HEK293 (cell line): ENCODE measurements at regions not wholly inside any gene's neighbourhood (a gene's known extent, or its start where the extent isn't known, plus 50 kb on each side); places are given as distances from the start of the nearest gene placed in this dataset.

Experiments
- BCL11B ChIP-seq: fragments of 450-650 bp; formaldehyde crosslinking; IDR thresholded peaks from 2 replicates; pipeline ENCODE4 v1.5.1; 2016; ENCODE audit warnings: low read depth, missing biosample characterization, missing genetic modification characterization
- GLIS2 ChIP-seq: fragments of 450-650 bp; formaldehyde crosslinking; IDR thresholded peaks from 2 replicates; pipeline ENCODE4 v1.5.1; 2016; ENCODE audit warnings: missing biosample characterization, missing genetic modification characterization
- SCRT1 ChIP-seq: fragments of 450-650 bp; formaldehyde crosslinking; IDR thresholded peaks from 2 replicates; pipeline ENCODE4 v1.5.1; 2016; ENCODE audit warnings: missing biosample characterization, missing genetic modification characterization, borderline replicate concordance
- SCRT2 ChIP-seq: fragments of 450-650 bp; formaldehyde crosslinking; IDR thresholded peaks from 2 replicates; pipeline ENCODE4 v1.5.1; 2016; ENCODE audit warnings: missing biosample characterization, missing genetic modification characterization
- TRIM28 ChIP-seq: IDR thresholded peaks from 2 replicates; pipeline ENCODE4 v1.6.1; 2011; ENCODE audit warnings: low read length, control low read depth, borderline replicate concordance
- ZBTB1 ChIP-seq: fragments of 450-650 bp; formaldehyde crosslinking; IDR thresholded peaks from 2 replicates; pipeline ENCODE4 v1.5.1; 2016; ENCODE audit warnings: missing biosample characterization, missing genetic modification characterization
- ZBTB10 ChIP-seq: fragments of 450-650 bp; formaldehyde crosslinking; IDR thresholded peaks from 2 replicates; pipeline ENCODE4 v1.5.1; 2016; ENCODE audit warnings: missing biosample characterization, missing genetic modification characterization
- ZIC2 ChIP-seq: fragments of 450-650 bp; formaldehyde crosslinking; IDR thresholded peaks from 2 replicates; pipeline ENCODE4 v1.5.1; 2016; ENCODE audit warnings: missing biosample characterization, missing genetic modification characterization
- ZNF146 ChIP-seq: fragments of 450-650 bp; formaldehyde crosslinking; IDR thresholded peaks from 2 replicates; pipeline ENCODE4 v1.5.1; 2016; ENCODE audit warnings: missing biosample characterization, missing genetic modification characterization
- ZNF174 ChIP-seq: fragments of 450-650 bp; formaldehyde crosslinking; IDR thresholded peaks from 2 replicates; pipeline ENCODE4 v1.5.0; 2017; ENCODE audit warnings: missing biosample characterization, mild to moderate bottlenecking, missing genetic modification characterization
- ZNF175 ChIP-seq: fragments of 450-650 bp; formaldehyde crosslinking; IDR thresholded peaks from 2 replicates; pipeline ENCODE4 v1.5.1; 2016; ENCODE audit warnings: missing biosample characterization, missing genetic modification characterization
- ZNF19 ChIP-seq: fragments of 450-650 bp; formaldehyde crosslinking; IDR thresholded peaks from 2 replicates; pipeline ENCODE4; 2016; ENCODE audit warnings: missing biosample characterization, missing genetic modification characterization, low read depth
- ZNF214 ChIP-seq: fragments of 450-650 bp; formaldehyde crosslinking; IDR thresholded peaks from 2 replicates; pipeline ENCODE4 v1.5.1; 2017; ENCODE audit warnings: missing biosample characterization, mild to moderate bottlenecking, missing genetic modification characterization, borderline replicate concordance
- ZNF239 ChIP-seq: fragments of 450-650 bp; formaldehyde crosslinking; IDR thresholded peaks from 2 replicates; pipeline ENCODE4 v1.5.1; 2016; ENCODE audit warnings: missing biosample characterization, missing genetic modification characterization
- ZNF366 ChIP-seq: fragments of 450-650 bp; formaldehyde crosslinking; conservative IDR thresholded peaks from 2 replicates; pipeline ENCODE4 v1.5.1; 2016; ENCODE audit warnings: missing biosample characterization, missing genetic modification characterization
- ZNF473 ChIP-seq: fragments of 450-650 bp; formaldehyde crosslinking; IDR thresholded peaks from 2 replicates; pipeline ENCODE4 v1.5.1; 2017; ENCODE audit warnings: missing biosample characterization, missing genetic modification characterization
- ZNF521 ChIP-seq: fragments of 450-650 bp; formaldehyde crosslinking; IDR thresholded peaks from 2 replicates; pipeline ENCODE4 v1.5.1; 2017; ENCODE audit warnings: missing biosample characterization, mild to moderate bottlenecking, missing genetic modification characterization
- ZNF549 ChIP-seq: fragments of 450-650 bp; IDR thresholded peaks from 2 replicates; pipeline ENCODE4 v1.5.1; 2018; ENCODE audit warnings: missing biosample characterization, missing genetic modification characterization, mild to moderate bottlenecking, inconsistent platforms, moderate library complexity
- ZNF555 ChIP-seq: fragments of 450-650 bp; formaldehyde crosslinking; conservative IDR thresholded peaks from 2 replicates; pipeline ENCODE4 v1.5.1; 2017; ENCODE audit warnings: missing biosample characterization, mild to moderate bottlenecking, missing genetic modification characterization, inconsistent platforms
- ZNF707 ChIP-seq: fragments of 450-650 bp; formaldehyde crosslinking; IDR thresholded peaks from 2 replicates; pipeline ENCODE4 v1.5.1; 2016; ENCODE audit warnings: missing biosample characterization, missing genetic modification characterization
- ZNF76 ChIP-seq: fragments of 450-650 bp; formaldehyde crosslinking; IDR thresholded peaks from 2 replicates; pipeline ENCODE4; 2016; ENCODE audit warnings: low read depth, missing biosample characterization, missing genetic modification characterization, borderline replicate concordance
- ZNF837 ChIP-seq: fragments of 450-650 bp; formaldehyde crosslinking; IDR thresholded peaks from 2 replicates; pipeline ENCODE4 v1.5.1; 2016; ENCODE audit warnings: missing biosample characterization, missing genetic modification characterization
- ZNF843 ChIP-seq: fragments of 450-650 bp; formaldehyde crosslinking; IDR thresholded peaks from 2 replicates; pipeline ENCODE4 v1.5.1; 2016; ENCODE audit warnings: missing biosample characterization, missing genetic modification characterization
- TF ChIP-seq, protein P1 (sequence below): fragments of 450-650 bp; formaldehyde crosslinking; IDR thresholded peaks from 2 replicates; pipeline ENCODE4 v1.5.1; 2016; ENCODE audit warnings: missing biosample characterization, missing genetic modification characterization
- TF ChIP-seq, protein P2 (sequence below): fragments of 450-650 bp; formaldehyde crosslinking; IDR thresholded peaks from 2 replicates; pipeline ENCODE4 v1.5.1; 2017; ENCODE audit warnings: missing biosample characterization, missing genetic modification characterization
- TF ChIP-seq, protein P3 (sequence below): fragments of 450-650 bp; formaldehyde crosslinking; IDR thresholded peaks from 2 replicates; pipeline ENCODE4 v1.5.1; 2016; ENCODE audit warnings: missing biosample characterization, missing genetic modification characterization
- TF ChIP-seq, protein P4 (sequence below): fragments of 450-650 bp; formaldehyde crosslinking; IDR thresholded peaks from 2 replicates; pipeline ENCODE4 v1.5.1; 2016; ENCODE audit warnings: missing biosample characterization, missing genetic modification characterization
- TF ChIP-seq, protein P5 (sequence below): IDR thresholded peaks from 2 replicates; pipeline ENCODE4 v1.6.1; 2011; ENCODE audit warnings: mild to moderate bottlenecking, low read depth, low read length, borderline replicate concordance

GRCh38 chr12:14257734-14258574 lies 107.5 kb upstream of the ATF7IP start (continued):
- TF ChIP-seq, protein P1, sequence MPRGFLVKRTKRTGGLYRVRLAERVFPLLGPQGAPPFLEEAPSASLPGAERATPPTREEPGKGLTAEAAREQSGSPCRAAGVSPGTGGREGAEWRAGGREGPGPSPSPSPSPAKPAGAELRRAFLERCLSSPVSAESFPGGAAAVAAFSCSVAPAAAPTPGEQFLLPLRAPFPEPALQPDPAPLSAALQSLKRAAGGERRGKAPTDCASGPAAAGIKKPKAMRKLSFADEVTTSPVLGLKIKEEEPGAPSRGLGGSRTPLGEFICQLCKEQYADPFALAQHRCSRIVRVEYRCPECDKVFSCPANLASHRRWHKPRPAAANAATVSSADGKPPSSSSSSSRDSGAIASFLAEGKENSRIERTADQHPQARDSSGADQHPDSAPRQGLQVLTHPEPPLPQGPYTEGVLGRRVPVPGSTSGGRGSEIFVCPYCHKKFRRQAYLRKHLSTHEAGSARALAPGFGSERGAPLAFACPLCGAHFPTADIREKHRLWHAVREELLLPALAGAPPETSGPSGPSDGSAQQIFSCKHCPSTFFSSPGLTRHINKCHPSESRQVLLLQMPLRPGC: peak; percentile 83
- TF ChIP-seq, protein P2, sequence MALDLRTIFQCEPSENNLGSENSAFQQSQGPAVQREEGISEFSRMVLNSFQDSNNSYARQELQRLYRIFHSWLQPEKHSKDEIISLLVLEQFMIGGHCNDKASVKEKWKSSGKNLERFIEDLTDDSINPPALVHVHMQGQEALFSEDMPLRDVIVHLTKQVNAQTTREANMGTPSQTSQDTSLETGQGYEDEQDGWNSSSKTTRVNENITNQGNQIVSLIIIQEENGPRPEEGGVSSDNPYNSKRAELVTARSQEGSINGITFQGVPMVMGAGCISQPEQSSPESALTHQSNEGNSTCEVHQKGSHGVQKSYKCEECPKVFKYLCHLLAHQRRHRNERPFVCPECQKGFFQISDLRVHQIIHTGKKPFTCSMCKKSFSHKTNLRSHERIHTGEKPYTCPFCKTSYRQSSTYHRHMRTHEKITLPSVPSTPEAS (tag by site-specific recombination): peak; percentile 93
- TF ChIP-seq ZNF366 (tag by site-specific recombination): peak; percentile 80
- TF ChIP-seq ZNF239: no peak
- TF ChIP-seq ZBTB1 (tag by site-specific recombination): no peak
- peak; percentile 83 for TF ChIP-seq SCRT2 (tag by site-specific recombination)
- TF ChIP-seq ZNF146 (tag by site-specific recombination): 0 out of 2 replicates have a peak, but pooled peaks have one; percentile 45
- TF ChIP-seq SCRT1: peak; percentile 23; the same call in 1 of the 2 replicates
- peak; percentile 69 for TF ChIP-seq GLIS2 (tag by site-specific recombination)
- TF ChIP-seq, protein P3, sequence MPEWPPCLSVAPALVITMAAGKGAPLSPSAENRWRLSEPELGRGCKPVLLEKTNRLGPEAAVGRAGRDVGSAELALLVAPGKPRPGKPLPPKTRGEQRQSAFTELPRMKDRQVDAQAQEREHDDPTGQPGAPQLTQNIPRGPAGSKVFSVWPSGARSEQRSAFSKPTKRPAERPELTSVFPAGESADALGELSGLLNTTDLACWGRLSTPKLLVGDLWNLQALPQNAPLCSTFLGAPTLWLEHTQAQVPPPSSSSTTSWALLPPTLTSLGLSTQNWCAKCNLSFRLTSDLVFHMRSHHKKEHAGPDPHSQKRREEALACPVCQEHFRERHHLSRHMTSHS (tag by site-specific recombination): no peak
- TF ChIP-seq ZNF549 (tag by site-specific recombination): no peak; the same call in 1 of the 2 replicates
- TF ChIP-seq, protein P4, sequence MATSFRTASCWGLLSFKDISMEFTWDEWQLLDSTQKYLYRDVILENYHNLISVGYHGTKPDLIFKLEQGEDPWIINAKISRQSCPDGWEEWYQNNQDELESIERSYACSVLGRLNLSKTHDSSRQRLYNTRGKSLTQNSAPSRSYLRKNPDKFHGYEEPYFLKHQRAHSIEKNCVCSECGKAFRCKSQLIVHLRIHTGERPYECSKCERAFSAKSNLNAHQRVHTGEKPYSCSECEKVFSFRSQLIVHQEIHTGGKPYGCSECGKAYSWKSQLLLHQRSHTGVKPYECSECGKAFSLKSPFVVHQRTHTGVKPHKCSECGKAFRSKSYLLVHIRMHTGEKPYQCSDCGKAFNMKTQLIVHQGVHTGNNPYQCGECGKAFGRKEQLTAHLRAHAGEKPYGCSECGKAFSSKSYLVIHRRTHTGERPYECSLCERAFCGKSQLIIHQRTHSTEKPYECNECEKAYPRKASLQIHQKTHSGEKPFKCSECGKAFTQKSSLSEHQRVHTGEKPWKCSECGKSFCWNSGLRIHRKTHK (tag by site-specific recombination): no peak
- TF ChIP-seq, protein P5, sequence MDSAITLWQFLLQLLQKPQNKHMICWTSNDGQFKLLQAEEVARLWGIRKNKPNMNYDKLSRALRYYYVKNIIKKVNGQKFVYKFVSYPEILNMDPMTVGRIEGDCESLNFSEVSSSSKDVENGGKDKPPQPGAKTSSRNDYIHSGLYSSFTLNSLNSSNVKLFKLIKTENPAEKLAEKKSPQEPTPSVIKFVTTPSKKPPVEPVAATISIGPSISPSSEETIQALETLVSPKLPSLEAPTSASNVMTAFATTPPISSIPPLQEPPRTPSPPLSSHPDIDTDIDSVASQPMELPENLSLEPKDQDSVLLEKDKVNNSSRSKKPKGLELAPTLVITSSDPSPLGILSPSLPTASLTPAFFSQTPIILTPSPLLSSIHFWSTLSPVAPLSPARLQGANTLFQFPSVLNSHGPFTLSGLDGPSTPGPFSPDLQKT: no peak
- peak; percentile 59; the same call in 1 of the 2 replicates for TF ChIP-seq ZNF214 (tag by site-specific recombination)
- TF ChIP-seq ZNF174 (tag by site-specific recombination): peak; percentile 91
- TF ChIP-seq ZNF843 (tag by site-specific recombination): peak; percentile 83
- no peak for TF ChIP-seq ZNF555 (tag by site-specific recombination)
- TF ChIP-seq ZNF707 (tag by site-specific recombination): no peak
- TF ChIP-seq ZNF521 (tag by site-specific recombination): no peak
- TF ChIP-seq ZNF175 (tag by site-specific recombination): no peak
- TF ChIP-seq ZBTB10: no peak
- TF ChIP-seq ZIC2 (tag by site-specific recombination): peak; percentile 62
- TF ChIP-seq ZNF837 (tag by site-specific recombination): no peak
- TF ChIP-seq BCL11B (tag by site-specific recombination): peak; percentile 81
- peak; percentile 4; the same call in 1 of the 2 replicates for TF ChIP-seq ZNF19 (tag by site-specific recombination)
- no peak for TF ChIP-seq ZNF473 (tag by site-specific recombination)
- peak; percentile 99 for TF ChIP-seq TRIM28
- peak; percentile 74; the same call in 1 of the 2 replicates for TF ChIP-seq ZNF76 (tag by site-specific recombination)
